ENCODE measurements at regions not wholly inside any gene's neighbourhood (a gene's known extent, or its start where the extent isn't known, plus 50 kb on each side); places are given as distances from the start of the nearest gene placed in this dataset.
"Not testable (repeated sequence)": the region's sequence is repeated elsewhere in the genome, so short reads cannot be mapped to it uniquely, and the experiment has no call there.

DNA sequence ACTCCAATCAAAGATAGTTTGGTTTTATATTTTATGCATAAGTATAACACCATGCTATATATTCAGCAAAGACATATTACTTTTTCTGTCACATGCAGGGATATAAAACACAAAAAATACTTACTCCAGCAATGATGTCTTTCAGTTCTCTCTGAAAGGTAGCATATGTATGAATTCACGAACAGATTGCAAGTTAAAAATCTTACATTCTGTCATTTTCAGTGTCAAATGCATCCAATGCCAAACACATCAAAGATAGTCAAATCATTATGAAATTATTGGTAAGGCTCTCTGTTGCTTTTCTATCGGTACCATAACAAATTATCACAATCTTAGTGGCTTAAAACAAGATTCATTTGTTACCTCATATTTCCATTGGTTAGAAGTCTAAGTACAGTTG is 492.0 kb upstream of the KIF2B start:
- DNase-seq (ENCODE audit: low spot score), result no peak

DNA sequence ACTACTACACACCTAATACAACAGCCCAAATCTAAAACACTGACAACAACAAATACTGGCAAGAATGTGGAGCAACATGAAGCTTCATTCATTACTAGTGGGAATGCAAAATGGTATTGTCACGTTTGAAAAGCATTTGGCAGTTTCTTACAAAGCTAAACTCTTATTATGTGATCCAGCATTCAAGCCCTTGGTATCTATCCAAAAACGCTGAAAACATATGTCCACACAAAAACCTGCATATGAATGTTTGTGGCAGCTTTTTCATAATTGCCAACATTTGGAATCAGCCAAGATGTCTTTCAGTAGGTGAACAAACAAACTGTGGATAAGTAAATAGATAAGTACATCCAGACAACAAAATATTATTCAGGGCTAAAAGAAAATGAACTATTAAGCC is 501.1 kb upstream of the KIF2B start:
- DNase-seq (ENCODE audit: low spot score), result no peak

DNA sequence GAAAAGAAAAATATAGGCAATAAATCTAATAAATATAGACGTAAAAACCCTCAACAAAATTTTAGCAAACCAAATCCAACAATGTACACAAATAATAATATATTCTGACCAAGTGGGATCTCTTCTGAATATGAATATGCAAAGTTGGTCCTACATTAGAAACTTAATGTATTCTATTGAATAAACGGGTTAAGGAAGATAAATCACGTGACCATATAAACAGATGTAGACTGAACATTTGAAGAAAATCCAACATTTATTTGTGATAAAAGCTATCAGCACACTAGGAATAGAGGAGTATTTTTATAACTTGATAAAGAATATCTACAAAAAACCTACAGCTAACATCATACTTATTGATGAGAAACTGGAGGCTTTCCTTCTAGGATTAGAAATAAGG is 502.8 kb upstream of the KIF2B start:
- DNase-seq (ENCODE audit: low spot score), result no peak

DNA sequence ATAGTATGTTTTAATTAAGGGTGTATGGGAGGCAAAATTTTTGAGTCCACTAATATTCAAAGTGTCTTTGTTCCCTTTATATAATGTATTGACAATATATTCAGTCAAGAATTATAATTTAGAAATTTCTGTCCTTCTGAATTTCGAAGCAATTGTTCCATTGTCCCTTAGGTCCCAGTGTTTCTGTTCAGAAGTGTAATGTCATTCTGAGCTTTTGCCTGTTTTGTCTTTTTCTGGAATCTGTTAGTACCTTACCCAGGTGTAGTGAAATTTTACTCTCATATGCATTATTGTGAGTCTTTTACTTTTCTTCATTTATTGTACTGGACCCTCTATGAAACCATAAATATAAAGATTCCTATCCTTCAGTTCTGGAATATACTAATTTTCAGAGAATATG is 505.7 kb upstream of the KIF2B start:
- no peak for DNase-seq (ENCODE audit: low spot score)

DNA sequence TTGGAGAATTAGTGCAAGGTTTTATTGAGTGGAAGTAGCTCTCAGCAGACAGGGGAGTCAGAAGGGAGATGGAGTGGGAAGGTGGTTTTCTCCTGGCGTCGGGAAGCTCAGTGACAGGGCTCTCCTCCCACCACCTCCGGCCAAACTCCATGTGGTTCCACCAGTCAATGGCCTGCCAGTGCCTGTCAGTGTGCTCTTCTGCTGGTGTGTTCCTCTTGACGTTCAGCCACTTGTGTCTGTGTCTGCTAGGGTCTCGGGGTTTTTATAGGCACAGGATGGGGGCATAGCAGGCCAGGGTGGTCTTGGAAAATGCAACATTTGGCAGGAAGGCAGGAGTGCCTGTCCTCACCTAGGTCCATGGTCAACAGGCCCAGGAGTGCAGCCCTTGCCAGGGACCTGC is 506.7 kb upstream of the KIF2B start:
- no peak for DNase-seq (ENCODE audit: low spot score)

DNA sequence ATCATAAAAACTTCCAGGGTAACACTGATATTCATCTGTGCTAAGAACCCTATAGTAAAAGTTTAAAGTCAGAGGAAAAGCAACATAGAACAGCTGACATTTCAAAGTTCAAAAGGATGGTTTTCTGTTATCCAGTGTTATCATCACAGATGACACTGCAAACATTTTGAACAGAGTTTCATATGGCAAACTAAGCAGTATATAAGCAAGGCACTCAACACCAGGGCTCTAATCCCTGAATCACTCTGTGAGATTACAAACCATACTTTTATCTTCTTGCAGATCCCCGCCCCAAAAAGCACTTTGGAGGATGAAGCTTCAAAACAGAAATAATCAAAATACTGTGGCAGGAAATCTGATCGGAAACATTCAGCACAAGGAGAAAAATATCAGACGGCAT is 508.2 kb upstream of the KIF2B start:
- no peak for DNase-seq (ENCODE audit: low spot score)

DNA sequence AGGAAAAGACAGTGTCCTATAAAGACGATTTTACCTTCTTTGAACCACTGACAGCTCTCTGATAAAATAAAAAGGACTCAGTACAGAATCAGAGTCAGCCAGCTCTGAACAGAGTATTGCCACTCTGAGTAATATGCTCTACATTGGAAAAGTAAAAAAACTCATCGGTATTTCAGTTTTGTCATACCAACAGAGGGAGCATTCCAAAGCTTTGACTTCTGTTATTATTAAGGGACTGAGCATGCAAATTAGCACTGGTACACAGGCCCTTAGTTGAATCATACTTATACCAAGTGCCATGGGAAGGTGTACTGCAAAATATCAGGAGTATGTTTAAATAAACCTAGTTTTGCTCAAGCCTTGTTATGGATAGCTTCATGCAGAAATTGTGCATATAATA is 509.0 kb upstream of the KIF2B start:
- DNase-seq (ENCODE audit: low spot score), result no peak

DNA sequence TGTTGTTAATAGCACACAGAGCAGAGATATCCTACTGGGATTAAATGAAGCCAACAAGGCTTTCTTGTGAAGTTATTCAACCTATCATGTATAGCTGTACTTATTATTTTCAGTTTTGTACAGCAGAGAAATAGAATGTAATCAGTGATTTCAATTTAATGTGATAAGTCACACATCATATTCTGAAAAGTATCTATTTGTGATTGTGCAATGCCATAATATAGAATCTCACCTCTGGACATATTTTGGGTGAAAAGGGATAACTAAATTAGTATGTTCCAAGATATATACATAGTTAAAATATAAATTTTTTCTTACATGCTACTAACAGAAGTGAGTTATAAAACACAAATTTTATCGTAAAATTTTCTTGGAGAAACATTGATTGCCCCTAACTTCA is 544.3 kb upstream of the KIF2B start:
- DNase-seq (ENCODE audit: low spot score), result no peak

DNA sequence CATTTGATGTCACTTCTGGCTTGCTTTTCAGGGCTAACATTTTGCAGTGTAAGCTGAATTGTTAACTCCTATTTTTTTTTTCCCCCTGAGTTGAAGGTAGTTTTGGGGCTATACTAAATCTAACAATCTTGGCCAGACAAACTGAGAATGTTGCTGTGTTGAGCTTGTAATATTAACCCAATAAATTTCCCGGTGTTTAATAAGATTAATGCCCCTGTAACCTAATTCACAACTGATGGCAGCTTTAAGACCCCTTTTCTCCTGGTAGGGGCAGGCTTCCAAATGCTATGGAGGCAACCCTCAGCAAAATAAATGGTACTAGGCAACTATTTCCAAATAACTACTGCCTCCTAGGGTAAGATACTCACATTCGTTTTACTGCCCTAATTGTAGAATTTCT is 549.6 kb upstream of the KIF2B start:
- no peak for DNase-seq (ENCODE audit: low spot score)

DNA sequence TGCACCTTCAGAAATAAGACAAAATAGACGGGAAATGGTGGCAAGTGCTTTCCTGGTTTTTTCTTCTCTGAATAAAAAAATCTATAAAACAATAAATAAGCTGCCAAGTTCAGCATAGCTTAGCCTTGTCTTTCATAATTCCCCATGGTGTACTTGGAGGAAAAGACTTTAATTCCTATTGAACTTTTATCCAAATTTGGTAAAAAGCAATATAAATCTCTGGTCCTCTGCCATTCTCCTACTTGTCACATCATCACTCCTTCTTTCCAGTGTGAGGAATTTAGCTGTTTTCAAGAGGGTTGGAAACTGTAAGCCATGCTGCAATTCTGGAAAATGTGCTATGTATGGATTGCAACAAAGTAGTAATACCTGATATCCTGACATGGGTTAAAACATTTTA is 551.8 kb upstream of the KIF2B start:
- no peak for DNase-seq (ENCODE audit: low spot score)

DNA sequence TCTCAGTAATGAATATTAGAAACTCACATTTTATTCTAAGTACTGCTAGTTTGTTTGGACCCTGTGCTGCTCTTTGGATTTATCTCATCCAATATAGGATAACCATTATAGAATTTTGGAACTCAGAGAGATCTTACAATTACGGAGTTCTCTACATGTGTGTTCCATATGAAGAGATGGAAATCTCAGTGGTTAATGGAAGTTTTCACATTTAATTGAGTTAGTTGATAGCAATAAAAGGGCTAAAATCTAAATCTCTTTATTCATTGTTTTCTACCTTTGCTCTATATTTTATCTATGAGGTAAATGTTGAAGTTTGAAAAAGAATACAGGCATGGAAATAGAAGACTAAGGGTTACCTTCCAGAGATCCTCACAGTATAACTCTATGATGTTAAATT is 558.0 kb upstream of the KIF2B start:
- DNase-seq (ENCODE audit: low spot score), result no peak

DNA sequence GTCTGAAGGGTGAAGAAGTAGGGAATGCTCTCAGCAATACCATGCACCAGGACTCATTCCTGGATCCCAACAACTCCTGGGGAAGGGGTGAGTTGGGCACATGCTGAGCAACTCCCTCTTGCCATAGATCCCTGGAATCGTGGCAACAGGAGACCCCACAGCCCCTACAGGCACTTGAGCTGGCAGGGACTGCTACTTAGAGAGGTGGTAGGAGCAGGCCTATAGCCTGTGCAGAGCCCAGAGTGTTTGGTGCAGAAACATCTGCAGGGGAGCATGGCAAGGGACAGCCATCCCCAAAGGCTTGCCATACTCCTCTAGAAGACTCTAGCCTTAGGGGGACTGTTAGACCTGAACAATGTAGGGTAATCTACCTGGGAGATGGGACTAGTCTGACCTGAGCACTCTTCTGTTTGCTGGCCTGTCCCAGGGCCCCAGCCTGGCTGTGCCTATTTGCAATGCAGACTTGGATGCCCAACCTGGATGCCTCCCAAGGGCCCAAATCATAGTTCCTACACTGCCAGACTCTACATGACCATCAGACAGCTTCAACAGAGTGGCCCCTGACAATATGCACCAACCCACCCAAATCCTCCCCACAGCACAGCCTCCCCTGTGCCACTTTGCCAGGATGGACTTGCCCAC is 568.6 kb upstream of the KIF2B start:
- DNase-seq (ENCODE audit: low spot score), result no peak

DNA sequence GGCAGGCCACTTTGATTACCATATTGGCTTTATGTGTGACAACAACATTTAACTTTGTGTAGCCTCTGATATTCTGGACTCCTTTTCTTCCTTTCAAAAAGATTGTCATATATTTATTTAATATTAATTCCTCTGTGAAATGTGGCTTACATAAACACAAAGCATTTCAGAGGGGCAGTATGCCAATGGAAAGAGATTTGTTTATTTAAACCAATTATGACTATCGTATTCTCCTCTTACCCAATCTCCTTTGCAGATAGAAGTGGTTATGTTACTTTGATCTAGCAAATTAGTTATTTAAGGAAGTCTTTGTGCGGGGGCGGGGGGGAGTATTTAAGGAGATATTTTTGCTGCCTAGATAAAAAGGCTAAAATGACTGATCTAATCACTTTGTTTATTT is 573.7 kb upstream of the KIF2B start:
- DNase-seq (ENCODE audit: low spot score), result no peak

DNA sequence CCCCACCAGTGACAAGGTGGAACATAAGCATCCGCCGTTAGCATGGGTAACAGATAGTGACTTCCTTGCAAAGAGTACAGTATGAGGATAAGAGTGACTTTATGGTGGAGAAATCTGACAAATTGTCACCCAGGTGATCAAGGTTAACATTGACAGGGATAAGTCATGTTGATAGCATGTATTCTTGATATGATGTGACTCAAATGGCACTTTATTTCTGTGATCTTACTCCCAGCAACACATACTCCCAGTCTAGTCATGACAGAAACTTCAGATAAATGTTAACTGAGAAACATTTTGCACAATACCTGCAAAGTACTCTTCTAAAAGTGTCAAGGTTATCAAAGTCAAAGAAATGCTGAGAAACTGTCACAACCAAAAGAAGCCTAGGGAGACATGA is 588.6 kb upstream of the KIF2B start:
- no peak for DNase-seq (ENCODE audit: low spot score)

DNA sequence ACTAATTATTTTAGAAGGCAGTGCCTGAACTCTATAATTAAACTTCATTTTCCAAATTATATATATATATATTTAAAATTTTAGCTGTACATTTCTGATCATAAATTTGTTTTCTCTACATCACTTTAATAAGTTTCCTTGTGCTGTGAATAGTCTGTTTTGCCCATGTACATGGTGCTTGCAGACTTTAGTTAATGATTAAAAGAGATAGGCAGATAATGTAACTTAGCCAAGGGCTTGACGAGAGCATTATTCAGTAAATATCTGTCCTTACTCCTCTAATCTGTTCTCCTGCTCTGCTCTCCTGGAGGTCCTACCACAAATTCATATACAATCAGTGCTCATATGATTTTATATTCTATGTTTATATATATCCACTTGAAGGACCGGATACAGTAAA is 595.2 kb upstream of the KIF2B start:
- DNase-seq (ENCODE audit: low spot score), result no peak

DNA sequence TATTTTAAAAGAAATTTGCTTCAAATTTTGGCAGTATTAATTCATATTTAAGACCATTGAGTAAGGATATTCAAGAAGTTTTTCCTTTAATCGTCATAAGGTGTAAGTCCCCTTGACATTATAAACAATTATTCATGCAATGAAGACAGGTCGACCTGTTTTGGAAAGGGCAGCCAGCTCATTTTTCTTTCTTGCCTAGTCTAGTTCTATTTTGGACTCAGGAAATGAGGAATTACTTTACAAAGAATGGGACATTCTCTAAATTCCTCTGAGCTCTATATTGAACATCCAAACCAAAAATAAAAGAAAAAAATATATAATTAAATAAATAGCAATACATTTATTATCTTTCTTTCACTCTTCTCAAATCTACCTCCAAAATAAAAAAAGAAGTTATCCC is 595.6 kb upstream of the KIF2B start:
- no peak for DNase-seq (ENCODE audit: low spot score)

DNA sequence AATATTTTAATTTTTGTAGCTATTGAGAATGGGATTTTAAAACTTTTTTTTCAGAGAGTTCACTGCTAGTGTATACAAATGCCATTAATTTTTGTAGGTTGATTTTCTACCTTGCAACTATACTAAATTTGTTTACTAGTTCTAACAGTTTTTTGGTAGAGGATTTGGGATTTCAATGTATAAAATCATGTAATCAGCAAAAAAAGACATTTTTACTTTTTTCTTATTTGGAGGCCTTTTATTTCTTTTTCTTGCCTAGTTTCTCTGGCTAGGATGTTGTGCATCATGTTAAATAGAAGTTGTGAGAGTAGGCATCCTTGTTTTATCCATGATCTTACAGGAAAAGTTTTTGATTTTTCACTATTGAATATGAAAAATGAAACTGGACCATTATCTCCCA is 602.9 kb upstream of the KIF2B start:
- no peak for DNase-seq (ENCODE audit: low spot score)

DNA sequence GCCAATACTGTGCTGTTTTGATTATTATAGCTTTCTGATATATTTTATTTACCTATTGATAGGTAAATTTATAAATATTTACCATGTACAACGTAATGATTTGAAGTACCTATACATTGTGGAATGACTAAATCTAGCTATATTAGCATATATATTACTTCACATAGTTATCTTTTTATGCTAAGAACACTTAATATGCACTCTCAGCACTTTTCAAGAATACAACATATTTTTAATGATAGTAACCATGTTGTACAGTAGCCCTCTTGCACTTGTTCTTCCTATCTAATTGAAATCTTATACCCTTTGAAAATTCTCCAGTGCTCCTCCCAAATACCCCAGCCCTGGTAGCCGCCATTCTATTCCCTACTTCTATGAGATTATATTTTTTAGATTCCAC is 604.0 kb upstream of the KIF2B start:
- DNase-seq (ENCODE audit: low spot score), result no peak

DNA sequence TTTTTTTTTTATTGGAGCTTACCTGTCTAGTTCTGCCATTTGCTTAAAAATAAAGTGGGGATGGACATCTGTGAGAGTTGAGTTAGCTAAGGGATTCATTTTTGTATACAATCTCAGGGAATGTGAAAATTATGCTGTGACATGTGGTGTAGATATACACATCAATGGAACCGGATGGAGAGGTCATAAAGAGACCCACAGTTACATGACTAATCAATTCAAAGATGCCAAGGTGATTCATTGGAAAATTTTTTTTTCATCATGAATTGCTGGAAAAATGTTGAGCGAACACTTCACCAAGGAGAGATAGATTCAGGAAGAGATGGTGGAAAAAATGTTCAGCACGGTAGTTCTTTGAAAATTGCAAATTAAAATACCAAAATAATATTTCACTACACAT is 605.4 kb upstream of the KIF2B start:
- no peak for DNase-seq (ENCODE audit: low spot score)

DNA sequence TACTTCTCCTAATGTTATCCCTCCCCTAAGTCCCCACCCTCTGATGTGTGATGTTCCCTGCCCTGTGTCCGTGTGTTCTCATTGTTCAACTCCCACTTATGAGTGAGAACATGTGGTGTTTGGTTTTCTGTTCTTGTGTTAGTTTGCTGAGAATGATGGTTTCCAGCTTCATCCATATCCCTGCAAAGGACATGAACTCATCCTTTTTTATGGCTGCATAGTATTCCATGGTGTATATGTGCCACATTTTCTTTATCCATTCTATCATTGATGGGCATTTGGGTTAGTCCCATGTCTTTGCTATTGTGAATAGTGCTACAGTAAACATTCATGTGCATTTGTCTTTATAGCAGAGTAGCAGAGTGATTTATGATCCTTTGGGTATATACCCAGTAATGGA is 613.8 kb upstream of the KIF2B start:
- not testable (repeated sequence) for DNase-seq (ENCODE audit: low spot score)

DNA sequence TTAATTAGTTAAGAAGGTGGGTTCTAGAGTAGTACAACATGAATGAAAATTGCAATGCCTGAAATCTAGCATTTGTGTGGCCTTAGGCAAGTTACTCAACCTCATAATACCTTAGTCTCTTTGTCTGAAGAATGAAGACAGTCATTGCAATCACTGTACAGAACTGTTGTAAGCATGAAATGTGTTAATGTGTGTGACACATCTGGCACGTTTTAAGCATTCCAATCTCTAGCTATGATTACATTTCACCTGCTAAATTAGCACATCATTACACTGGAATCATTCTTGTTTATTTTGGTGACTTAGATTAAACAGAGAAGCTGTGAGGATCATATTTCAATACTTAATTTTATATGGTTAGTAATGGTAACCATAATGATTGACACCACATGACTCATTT is 629.7 kb upstream of the KIF2B start:
- DNase-seq (ENCODE audit: low spot score), result no peak

DNA sequence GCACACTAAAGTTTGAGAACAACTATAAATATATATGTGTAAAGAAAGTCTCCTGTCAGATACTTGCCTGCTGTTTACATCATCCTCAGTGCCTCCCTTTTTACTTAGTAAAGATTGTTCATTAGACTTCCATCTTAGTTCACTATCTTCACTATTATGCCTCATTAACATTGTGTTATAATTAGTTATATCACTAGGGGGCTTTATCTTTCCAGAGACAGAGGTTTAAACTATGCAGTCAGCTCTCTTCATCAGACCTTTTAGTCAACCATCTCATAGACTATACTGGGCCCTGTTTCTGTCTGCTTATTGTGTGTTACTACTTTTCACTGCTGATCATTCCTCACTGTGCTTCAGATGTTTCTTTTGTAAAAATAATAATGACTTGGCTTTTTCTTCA is 630.8 kb upstream of the KIF2B start:
- no peak for DNase-seq (ENCODE audit: low spot score)

DNA sequence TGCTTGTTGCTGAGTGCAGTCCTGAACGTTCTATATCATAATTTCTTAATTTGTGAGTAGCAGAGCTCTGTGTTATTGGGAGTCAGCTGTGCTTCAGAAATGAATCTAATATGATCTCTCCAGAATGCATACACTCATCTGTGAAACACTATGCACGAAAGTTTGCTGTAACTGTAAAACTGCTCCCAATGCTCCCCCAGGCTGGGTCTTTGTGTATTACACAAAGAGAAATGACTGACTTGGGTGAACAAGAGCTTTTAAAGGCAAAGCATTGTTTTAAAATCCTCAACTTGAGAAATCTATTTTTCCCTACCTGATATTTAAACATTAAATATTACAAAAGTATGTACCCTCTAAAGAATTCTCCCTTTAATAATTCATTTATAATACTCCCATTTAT is 636.7 kb upstream of the KIF2B start:
- no peak for DNase-seq (ENCODE audit: low spot score)

DNA sequence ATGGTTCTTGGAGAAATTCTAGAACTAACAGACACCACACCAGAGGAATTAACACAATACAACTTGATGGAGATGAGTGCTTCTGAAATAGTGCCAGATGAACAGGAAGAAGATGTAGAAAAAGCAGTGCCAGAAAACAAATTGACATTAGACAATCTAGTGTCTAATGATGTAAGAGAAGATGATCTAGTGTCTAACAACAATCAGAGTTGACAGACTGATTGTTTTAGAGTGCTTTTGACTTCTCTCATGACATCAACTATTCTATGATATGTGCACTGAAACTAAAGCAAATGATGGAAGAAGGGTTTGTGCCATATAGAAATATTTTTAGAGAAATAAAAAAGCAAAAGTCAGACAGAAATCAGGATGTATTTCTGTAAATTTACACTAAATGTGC is 646.1 kb upstream of the KIF2B start:
- DNase-seq (ENCODE audit: low spot score), result no peak

DNA sequence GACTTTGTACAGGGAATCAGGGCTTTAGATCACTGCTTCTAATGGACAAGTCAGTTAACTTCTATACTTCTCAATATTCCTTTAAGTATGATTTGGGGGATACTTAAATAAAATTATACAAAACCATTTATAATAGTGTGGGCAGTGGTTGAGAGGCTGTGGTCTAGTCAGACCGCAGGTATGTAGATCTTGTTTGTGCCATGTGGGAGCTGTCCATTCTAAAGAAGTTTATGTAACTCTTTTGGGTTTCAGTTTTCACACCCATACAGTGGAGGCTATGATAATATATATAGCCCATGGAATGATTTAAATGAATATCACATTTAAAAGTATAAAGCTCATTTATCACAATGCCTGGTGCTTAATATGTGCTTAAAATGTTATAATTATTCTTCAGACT is 654.3 kb upstream of the KIF2B start:
- DNase-seq (ENCODE audit: low spot score), result no peak
